Stimulated activated CD4-positive, alpha-beta T cell treated with anti-CD3 and anti-CD28 coated beads, Interleukin-2, amount 100 ng/mL, for 24 hours (primary cell): ENCODE measurements at regions not wholly inside any gene's neighbourhood (a gene's known extent, or its start where the extent isn't known, plus 50 kb on each side); places are given as distances from the start of the nearest gene placed in this dataset.
"Not testable (repeated sequence)": the region's sequence is repeated elsewhere in the genome, so short reads cannot be mapped to it uniquely, and the experiment has no call there.

Source experiments
- DNase-seq, 2 donors: peaks; one replicate each; pipeline ENCODE4 v3.0.0-alpha.2; 2020

DNA sequence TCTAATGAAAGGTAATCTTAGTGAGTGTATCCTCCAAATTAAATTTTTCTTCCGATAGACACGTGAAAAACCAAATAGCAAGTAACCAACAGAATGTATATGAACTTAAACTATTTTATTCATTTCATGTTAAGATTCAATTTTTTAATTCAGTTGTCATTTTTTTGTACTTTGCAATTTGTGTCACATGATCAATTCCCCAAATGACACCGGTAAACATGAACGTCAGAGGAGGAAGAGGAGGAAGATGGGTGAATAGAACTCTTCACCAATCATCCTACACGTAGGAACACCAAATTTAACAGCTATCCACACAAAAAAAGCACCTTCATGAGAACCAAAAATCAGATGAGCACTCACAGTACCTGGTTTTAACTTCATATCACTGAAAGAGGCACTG, 401.4 kb upstream of the MIR17HG start:
- not testable (repeated sequence) for DNase-seq

DNA sequence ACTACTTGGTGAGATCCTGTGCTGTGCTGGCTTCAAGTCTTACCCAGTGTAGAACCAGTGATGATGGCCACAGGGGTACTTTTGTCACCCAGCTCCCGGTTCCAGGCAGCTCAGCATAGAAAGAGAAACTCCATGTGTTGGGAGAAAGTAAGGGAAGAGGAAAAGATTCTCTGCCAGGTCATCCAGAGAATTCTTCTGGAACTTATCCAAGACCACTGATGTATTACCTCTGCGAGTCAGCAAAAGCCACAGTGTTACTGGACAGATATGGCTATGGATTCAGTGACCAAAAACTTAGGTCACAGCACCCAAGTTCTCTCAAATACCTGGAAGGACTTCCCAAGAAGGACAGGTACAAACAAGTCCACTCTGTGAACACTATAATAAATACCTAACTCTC, 399.5 kb upstream of the MIR17HG start:
- no peak for DNase-seq

DNA sequence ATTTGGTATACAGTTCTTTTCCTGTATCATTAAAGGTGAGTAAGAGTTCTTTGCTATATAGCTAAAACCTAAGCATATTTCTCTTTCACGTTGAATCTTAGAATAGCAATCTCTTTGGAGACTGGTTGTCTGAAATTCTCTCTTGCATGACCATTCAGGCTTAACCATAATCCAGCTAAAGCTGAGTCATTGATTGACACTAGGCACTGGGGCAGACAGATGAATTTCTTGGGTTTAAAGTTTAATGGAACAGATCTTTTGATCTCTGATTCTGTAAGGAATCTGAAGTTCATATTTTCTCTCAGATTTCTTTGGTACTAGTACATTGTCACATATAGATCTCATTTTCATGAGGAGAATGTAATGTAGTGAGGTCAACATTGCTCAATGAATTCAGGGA, 397.3 kb upstream of the MIR17HG start:
- DNase-seq: no peak

DNA sequence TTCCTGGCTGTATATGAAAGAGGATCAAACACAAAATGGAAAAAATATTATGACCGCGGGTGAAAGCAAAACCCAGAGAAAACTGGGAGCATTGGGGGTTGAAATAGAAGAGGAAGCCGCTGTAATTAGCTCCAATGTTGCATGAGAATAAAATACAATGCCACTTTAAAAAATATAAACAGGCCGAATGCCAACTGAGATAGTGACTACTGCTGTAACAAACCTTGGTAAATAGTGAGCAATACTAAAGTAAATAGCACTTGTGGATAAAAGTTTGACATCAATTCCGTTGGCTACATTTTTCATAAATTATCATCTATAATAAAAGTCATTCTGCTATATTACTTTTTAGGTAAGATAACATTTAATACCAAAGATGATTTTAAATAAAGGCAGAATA, 395.8 kb upstream of the MIR17HG start:
- DNase-seq: no peak

DNA sequence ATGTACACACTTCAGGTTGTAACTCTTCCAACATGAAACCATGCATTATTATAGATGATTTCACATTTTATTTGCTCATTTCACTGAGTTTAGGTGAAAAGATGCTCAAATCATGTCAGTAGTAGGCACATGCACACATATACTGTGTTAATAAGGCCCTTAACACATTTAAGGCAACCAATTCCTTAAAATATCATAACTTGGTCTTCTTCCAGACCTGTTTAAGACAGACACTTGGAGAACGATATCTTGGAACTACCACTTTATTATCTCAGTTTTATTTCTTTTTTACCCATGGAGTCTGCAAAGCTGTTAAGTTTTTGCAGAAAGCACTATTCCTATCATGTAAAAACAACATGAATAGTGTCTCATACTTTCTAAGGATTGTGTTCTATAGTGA, 395.2 kb upstream of the MIR17HG start:
- no peak for DNase-seq

DNA sequence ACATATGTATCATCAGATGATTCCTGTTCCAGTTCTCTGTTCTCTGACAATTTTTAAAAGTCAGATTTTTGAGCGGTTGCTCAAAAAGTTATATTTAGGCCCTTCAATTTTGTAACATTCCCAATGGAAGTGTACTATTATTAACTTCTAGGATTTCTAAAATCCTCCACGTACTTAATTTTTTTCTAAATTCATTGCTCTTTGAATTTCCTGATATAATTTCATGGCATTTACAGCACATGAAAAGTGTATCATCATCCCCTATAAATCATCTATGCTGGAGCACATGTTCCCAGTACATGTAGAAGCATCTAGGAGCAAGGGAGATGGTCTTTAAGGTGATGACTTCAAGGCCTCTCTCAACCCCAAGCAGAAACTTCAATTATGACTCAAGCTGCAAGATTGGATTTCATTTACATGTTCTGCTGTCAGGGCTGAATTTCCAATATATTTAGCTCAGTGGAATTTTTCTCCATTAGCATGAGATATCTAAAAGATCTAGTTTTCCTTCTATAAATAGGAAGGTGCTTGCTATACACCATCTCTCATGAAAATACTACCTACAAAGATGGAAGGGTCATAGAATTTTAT, 392.8 kb upstream of the MIR17HG start:
- DNase-seq: no peak

DNA sequence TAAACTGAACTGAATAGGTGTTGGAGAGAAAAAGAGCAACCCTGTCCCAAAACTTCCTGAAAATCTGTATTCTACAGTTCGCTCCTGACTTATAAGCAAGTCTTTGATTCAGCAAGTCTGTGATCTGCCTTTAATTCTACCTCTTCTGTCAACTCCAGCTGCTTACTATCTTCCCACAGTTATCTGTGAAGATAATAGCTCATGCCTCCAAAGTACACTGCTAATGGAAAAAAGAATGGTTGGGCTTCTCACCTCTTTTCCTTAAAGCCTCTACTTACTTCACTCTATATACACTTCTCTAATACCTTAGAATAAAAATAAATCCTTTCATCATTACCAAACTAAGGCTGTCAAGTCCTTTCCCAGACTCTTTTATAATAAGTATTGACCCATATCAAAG, 391.5 kb upstream of the MIR17HG start:
- no peak for DNase-seq

DNA sequence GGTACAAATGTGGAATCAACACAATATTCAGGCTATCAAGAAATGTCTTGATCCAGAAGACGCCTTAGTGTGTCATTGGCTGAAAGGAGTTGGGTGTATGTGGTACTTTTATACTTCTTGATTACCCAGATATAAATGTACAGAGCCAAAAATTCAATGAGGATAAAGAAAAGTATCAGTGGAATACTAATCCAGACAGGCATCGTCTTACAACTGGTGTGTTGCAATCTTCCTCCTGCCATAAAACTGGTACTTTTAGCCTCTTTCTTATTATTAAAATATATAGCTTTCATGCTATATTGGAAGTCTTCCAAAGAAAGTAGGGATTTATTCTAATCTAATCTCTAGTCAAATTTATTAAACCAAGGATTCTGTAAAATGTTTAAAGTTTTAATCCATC, 388.6 kb upstream of the MIR17HG start:
- DNase-seq: no peak

DNA sequence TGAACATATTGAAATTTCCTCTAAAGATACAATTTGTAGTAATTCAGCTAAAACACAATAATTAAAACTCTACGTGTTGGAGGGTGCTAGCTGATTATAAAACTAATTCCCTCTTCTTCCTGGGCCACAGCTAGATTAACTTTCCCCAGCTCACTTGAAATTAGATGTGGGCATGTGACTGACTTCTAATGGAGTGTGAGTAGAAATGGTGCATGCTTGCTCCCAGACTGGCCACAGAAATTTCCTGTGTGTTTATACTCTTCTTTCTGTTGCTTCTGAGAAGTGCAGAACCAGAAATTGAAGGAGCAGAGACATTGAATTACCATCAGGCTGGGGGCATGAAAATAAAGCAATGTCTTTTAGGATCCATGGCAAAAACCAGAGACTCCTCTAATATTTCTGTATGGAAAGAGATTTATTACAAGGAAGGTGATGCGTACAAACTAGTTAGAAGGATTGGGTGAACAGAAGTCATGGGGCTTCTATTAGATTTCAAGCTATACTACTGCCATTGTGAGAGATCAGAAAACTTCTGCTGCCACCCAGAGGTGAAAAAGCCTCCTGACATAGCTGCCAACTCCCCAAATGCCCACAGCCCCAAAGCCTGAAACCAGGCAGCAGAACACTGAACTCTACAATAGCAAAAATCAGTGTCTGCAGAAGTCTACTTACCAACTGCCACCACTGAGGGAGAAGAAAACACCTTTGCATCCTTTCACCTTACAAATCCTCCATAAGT, 379.2 kb upstream of the MIR17HG start:
- DNase-seq: no peak

DNA sequence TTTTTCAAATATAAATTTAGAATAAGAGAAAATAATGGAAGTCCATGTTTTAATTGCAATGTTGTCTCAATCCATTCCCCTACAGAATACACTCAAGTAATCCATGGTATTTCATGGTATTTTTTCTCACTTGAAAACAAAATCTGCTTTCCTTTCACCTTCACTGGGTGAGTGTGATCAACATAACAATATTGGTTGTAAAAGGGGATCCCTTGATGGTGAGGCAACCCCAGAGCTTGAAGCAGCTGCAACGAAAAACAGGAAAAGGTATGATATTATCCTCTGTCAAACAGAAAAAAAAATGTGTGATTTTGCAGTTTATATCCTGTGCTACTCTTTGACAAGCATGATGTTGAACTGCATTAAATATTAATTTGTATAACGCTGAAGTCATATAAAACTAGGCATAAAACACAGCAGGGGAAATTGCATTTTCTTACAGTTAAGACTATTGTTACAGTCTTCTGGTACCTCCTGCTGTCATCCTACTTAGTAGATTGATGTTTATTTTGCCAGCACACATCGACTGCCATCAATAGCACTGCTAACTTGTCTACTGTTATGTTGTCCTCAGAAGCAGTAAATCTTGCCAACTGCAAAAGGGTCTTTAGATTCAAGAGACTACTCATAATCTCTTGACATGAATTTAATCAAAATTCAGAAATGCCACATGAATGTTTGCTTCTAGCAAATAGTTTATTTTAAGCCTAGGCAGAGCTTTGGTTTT, 373.1 kb upstream of the MIR17HG start:
- DNase-seq: no peak

DNA sequence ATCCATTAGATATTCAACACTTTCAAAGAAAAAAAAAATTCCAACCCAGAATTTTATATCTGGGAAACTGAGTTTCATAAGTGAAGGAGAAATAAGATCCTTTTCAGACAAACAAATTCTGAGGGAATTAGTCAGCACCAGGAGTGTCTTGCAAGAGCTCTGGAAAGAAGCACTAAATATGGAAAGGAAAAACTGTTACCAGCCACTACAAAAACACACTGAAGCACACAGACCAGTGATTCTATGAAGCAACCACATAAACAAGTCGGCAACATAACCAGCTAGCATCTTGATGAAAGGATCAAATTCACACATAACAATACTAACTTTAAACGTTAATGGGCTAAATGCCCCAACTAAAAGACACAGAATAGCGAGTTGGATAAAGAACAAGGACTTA, 368.4 kb upstream of the MIR17HG start:
- no peak for DNase-seq

DNA sequence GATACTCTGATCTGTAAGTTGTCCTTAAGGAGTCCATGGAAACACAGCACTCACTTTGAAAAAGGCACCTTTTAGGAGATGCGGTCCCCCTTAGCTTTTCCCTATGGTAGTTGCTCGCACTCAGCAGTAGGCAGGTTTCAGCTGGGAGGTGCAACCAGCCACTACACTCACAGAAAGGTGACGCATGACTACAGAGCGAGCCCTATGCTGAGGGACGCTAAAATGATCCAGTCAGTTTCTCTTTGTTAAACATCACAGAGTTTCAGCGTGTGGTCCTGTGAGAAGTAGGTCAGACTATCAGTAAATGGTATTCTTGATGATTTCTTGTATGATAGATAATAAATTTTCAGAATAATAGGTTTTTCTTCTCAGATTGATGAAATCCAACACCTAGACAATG, 362.7 kb upstream of the MIR17HG start:
- DNase-seq: no peak

DNA sequence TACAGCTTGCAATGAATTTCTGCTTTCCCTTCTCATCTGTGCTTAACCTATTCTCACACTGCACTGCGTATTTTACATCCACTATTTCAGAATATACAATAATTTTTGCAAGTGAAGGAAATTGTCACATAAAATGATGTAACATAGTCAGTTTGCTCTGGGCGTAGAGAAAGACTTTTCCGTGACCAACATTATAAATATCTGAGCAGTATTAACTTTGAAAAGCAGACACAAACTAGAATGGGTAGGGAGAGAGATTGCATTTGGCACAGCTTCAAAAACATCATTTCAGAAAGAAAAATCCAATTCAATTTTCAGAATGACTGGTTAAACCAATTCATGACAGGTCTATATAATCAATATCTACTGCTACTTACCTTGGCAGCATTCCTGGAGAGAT, 352.5 kb upstream of the MIR17HG start:
- no peak for DNase-seq

DNA sequence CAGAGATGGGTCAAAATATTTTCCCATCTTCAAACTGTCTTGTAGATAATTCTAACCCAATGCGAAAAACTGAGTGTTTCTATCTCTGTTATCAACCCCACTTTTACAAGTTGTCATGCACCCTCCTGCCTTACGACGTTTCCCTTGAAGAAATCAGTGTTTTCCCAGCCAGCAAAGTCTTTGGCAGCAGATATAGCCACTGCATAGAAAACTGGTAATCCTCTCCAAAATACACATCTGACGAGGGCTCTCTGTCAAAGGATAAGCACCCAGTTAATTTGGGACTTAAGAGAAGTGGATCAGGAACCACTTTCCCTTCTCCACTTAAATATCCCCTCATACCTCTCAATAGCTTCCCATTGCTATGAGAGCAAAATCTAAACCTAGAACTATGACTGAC, 351.9 kb upstream of the MIR17HG start:
- no peak for DNase-seq

DNA sequence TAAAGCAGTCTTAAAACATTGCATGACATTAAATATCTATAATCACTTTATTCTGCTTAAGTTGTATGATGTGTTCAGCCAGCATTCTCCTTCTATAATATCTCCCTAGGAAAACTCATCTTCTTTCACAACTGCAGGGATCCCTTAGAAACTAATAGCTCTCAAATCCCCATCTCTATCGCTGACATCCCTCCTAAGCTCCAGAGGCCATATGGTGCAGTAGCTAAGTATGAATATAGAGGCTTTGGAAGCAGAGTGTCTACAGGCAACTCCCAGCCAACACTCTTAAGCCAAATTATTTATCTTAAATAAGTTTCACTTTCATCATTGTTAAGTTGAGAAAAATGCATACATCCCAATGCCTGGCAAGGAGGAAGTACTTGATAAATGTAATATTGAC, 349.5 kb upstream of the MIR17HG start:
- DNase-seq: no peak

DNA sequence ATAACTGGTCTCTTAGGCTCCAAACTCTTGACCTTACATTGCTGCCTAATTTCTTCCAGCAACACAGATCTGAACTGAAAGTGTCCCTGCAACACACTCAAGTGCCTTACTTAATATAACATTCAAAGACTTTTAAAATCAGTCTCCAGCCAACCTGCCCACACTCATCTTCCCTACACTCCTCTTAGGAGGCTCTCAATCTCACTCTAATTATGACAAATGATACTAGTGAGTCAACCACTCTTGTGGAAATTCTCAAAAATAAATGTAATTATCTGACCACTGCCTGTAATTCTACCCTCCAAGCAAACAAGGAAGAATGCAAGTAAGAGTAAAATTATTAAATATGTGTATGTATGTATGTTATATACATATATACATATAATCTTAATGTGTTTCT, 348.1 kb upstream of the MIR17HG start:
- DNase-seq: no peak

DNA sequence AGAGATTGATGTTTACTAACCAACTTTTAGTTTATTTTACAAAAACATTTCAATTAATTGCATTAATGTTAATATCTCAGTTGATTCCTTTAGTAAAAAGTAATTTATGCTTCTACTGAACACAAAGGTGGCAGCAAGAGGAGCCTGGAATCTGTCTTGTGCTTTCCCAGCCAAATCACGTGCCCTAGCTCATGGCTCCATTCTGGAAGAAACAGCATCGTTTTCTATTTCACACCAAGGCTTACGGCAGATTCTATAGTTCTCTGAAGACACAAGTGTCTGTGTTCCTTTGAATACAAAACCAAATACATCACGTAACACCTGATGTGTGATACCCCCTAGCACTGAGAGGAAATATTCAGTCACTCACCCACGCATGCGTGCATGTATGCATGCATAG, 346.1 kb upstream of the MIR17HG start:
- DNase-seq: no peak

DNA sequence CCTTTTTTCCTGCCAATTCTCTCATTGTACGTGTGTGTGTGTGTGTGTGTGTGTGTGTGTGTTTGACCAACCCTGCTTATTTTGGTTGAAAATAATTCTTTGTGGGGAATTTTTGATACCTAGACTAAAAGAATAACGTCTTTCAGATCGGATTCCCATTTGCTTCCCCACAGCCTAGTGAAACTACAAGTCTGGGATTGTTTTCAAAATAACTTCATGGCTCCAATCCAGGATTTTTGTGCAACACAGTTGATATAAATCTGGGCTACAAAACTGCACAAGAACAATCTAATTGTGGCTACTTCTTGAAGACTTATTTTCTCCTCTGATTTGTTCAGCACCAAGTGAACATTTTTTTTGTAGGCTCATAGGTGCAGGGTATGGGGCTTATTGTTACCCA, 332.8 kb upstream of the MIR17HG start:
- DNase-seq: no peak

DNA sequence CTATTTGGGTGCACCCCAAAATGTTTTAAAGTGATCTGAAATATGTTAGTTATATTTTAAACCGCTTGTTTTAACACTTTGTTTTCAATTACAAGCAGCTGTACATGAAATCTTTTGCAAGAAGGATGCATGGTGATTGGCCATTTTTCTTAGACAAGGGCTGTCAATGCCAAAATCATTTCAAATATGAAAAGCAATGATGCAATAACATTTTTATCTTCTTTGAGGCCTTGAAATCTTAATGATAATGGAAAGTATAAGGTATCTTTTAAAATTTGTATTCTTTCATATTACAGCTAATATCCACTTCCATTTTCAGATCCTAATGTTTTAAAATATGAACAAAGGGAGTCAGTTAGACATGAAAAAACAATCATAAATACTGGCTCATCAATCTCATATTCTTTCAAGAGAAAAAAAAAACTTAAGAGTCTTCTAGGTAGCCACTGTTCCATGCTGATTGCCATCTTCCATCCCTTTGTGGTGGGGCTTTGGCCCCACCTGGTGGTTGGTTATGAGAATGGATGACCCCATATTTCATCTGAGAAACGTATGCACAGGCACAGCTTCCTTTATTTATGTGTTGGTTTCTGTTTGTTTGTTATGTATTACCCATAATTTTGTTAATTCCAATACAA, 330.3 kb upstream of the MIR17HG start:
- DNase-seq: peak; percentile 17 to 46

DNA sequence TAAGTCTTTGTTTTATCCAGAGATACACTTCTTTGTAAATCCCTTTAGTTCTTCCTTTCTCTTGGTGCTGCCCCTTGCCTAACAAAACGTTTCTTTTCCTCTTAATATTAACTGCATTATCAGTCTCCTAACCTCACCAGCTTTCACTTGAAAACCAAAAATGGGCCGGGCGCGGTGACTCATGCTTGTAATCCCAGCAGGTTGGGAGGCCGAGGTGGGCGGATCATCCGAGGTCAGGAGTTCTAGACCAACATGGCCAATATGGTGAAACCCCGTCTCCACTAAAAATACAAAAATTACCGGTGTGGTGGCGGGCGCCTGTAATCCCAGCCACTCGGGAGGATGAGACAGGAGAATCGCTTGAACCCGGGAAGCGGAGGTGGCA, 329.8 kb upstream of the MIR17HG start:
- DNase-seq: no peak

DNA sequence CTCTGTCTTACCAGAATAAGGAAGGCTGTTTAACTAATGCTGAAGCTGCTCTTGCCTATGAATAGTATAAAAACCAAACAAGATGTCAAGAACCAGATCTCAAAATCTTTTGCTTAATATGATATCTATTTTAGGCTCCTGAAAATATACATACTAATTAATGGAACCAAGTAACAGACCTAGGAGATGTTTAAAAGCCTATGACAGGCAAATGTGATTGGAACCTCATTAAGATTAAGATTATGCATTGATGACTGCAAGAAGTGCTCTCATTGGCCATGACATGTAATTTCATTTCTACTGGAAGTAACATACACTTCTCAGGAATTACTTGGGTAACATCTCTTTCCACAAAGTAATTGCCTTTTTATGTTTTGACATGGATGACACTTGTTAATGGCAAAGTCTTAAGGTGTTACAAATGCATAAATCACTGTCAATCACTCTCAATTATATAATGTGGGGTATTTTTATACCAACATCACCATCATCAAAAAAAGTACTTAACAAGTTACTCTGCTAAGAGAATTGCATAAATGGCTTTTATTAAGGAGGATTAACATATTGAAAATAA, 326.9 kb upstream of the MIR17HG start:
- no peak for DNase-seq

DNA sequence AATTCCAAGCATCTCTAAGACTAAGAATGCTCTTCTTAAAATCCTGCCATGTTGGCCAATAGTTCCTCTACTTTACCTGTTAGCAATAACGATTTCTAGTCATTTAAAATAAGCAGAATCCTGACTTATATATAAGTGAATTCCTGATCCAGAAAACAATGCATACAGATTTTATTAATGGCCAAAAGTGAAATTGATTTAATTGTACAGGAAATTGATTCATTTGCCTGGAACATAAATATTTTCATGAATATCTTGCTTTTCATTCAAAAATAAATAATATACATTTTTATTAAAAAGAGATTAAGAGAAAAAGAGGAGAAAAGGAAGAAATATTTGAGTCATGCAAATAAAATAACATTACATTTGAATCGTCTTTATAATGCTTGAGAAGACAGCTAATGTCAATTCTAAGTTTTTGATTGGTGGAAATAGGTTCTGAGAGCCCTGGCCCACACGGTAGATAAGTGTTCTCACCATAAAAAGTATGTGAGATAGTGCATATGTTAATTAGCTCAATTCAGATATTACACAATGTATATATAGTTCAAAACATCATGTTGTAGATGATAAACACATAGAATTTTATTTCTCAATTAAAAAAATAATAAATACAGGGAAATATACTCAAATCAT, 323.2 kb upstream of the MIR17HG start:
- DNase-seq: no peak

DNA sequence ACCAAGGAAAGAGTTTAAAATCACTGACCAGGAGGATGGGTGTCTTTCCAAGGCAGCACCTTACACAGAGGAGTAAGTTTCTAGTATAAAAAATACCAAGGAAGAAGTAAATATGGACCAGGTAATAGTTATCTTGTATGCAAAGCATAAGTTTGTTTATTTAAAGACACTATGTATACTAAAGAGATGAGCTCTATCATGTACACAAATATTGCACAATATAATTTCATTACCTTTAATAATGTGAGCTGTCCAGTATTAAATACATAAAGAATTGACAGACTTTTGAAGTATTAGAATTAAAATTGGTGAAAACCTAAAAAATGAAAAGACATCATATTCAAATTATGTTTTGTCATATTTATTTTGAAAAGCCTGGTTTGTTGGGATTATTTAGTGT, 322.0 kb upstream of the MIR17HG start:
- DNase-seq: no peak
